Activated naive CD8-positive, alpha-beta T cell treated with anti-CD3 and anti-CD28 coated beads, Interleukin-2, amount 50 U/mL, for 24 hours (primary cell): ENCODE measurements at regions not wholly inside any gene's neighbourhood (a gene's known extent, or its start where the extent isn't known, plus 50 kb on each side); places are given as distances from the start of the nearest gene placed in this dataset.
"Not testable (repeated sequence)": the region's sequence is repeated elsewhere in the genome, so short reads cannot be mapped to it uniquely, and the experiment has no call there.

Experiments used
- ATAC-seq: fragments of 150-1000 bp; cut with Tn5 transposase; one replicate; pipeline ENCODE4 v1.10.0; 2021
- DNase-seq: peaks from one replicate; pipeline ENCODE4 v3.0.0; 2021
- H3K27ac Mint-ChIP-seq: one replicate; pipeline ENCODE4 v1.8.0; 2021; ENCODE audit warnings: mild to moderate bottlenecking, mixed read lengths
- H3K27me3 Mint-ChIP-seq: one replicate; pipeline ENCODE4 v1.8.0; 2021; ENCODE audit warnings: mixed read lengths
- H3K36me3 Mint-ChIP-seq: one replicate; pipeline ENCODE4 v1.8.0; 2021; ENCODE audit warnings: low read depth, mixed read lengths
- H3K4me1 Mint-ChIP-seq: one replicate; pipeline ENCODE4 v1.8.0; 2021; ENCODE audit warnings: mixed read lengths
- H3K4me3 Mint-ChIP-seq: one replicate; pipeline ENCODE4 v1.8.0; 2021; ENCODE audit warnings: mild to moderate bottlenecking, moderate library complexity, mixed read lengths
- H3K9me3 Mint-ChIP-seq: one replicate; pipeline ENCODE4 v1.8.0; 2021; ENCODE audit warnings: mixed read lengths

GRCh38 chr7:35891004-35891830 lies 90.4 kb downstream of the SEPTIN7 start:
- DNase-seq (no peak), ATAC-seq (no peak)
- H3K9me3 Mint-ChIP-seq, result no peaks in the 10 kb centered on the region
- peak overlapping the region; percentile 59 for H3K27ac Mint-ChIP-seq
- H3K27me3 Mint-ChIP-seq, result no peaks in the 10 kb centered on the region
- no peak overlapping the region for H3K4me3 Mint-ChIP-seq
- H3K4me1 Mint-ChIP-seq, result peaks cover 35% of the 10 kb centered on the region
- H3K36me3 Mint-ChIP-seq, result peaks cover 39% of the 10 kb centered on the region

GRCh38 chr7:35893649-35894048 lies 92.8 kb downstream of the SEPTIN7 start:
- Mint-ChIP-seq H3K27ac (no peak overlapping the region), H3K36me3 (peaks cover 38% of the 10 kb centered on the region), H3K4me3 (no peak overlapping the region), H3K4me1 (peaks cover 41% of the 10 kb centered on the region), H3K27me3 (no peaks in the 10 kb centered on the region), H3K9me3 (no peaks in the 10 kb centered on the region)
- DNase-seq (no peak), ATAC-seq (no peak)

GRCh38 chr7:35894721-35895120 lies 93.9 kb downstream of the SEPTIN7 start:
- Mint-ChIP-seq H3K4me3 (no peak overlapping the region), H3K4me1 (peaks cover 35% of the 10 kb centered on the region), H3K9me3 (no peaks in the 10 kb centered on the region), H3K36me3 (peaks cover 31% of the 10 kb centered on the region), H3K27ac (no peak overlapping the region), H3K27me3 (no peaks in the 10 kb centered on the region)
- ATAC-seq (no peak), DNase-seq (no peak)

GRCh38 chr7:35900651-35901050 lies 99.8 kb downstream of the SEPTIN7 start:
- no peak overlapping the region for H3K27ac Mint-ChIP-seq
- peaks cover 22% of the 10 kb centered on the region for H3K36me3 Mint-ChIP-seq
- H3K4me3 Mint-ChIP-seq, result no peak overlapping the region
- no peaks in the 10 kb centered on the region for H3K9me3 Mint-ChIP-seq
- DNase-seq (no peak), ATAC-seq (no peak)
- H3K4me1 Mint-ChIP-seq, result peaks cover 9% of the 10 kb centered on the region
- H3K27me3 Mint-ChIP-seq, result no peaks in the 10 kb centered on the region

GRCh38 chr7:35905555-35905954 lies 104.7 kb downstream of the SEPTIN7 start:
- no peaks in the 10 kb centered on the region for H3K9me3 Mint-ChIP-seq
- H3K4me3 Mint-ChIP-seq, result no peak overlapping the region
- DNase-seq (no peak), ATAC-seq (no peak)
- no peaks in the 10 kb centered on the region for H3K27me3 Mint-ChIP-seq
- H3K4me1 Mint-ChIP-seq, result peaks cover 10% of the 10 kb centered on the region
- peak overlapping the region; percentile 9 for H3K27ac Mint-ChIP-seq
- H3K36me3 Mint-ChIP-seq, result peaks cover 13% of the 10 kb centered on the region

GRCh38 chr7:35906191-35906908 lies 105.5 kb downstream of the SEPTIN7 start:
- DNase-seq (peak; percentile 55), ATAC-seq (peak; percentile 80)
- peak overlapping the region; percentile 47 for H3K27ac Mint-ChIP-seq
- peaks cover 10% of the 10 kb centered on the region for H3K4me1 Mint-ChIP-seq
- no peaks in the 10 kb centered on the region for H3K27me3 Mint-ChIP-seq
- no peaks in the 10 kb centered on the region for H3K9me3 Mint-ChIP-seq
- H3K4me3 Mint-ChIP-seq, result no peak overlapping the region
- peaks cover 13% of the 10 kb centered on the region for H3K36me3 Mint-ChIP-seq

- Mint-ChIP-seq H3K36me3 (peaks cover 18% of the 10 kb centered on the region), H3K4me1 (peaks cover 10% of the 10 kb centered on the region), H3K27me3 (no peaks in the 10 kb centered on the region), H3K27ac (no peak overlapping the region), H3K4me3 (no peak overlapping the region), H3K9me3 (no peaks in the 10 kb centered on the region)
- no peak for DNase-seq
- no peak for ATAC-seq
These were observed 107.7 kb downstream of the SEPTIN7 start for GRCh38 chr7:35908331-35909216.

- no peak for DNase-seq
- no peak overlapping the region for H3K27ac Mint-ChIP-seq
These were observed 109.1 kb downstream of the SEPTIN7 start for GRCh38 chr7:35909870-35910357.

GRCh38 chr7:35910621-35911020 lies 109.8 kb downstream of the SEPTIN7 start:
- not testable (repeated sequence) for H3K9me3 Mint-ChIP-seq, H3K27ac Mint-ChIP-seq, ATAC-seq, H3K4me3 Mint-ChIP-seq, DNase-seq, H3K4me1 Mint-ChIP-seq, H3K27me3 Mint-ChIP-seq
- peaks cover 11% of the 10 kb centered on the region for H3K36me3 Mint-ChIP-seq

More at GRCh38 chr7:35909870-35910357, 109.1 kb downstream of the SEPTIN7 start:
- Mint-ChIP-seq H3K27me3 (no peaks in the 10 kb centered on the region), H3K36me3 (peaks cover 13% of the 10 kb centered on the region), H3K4me3 (no peak overlapping the region), H3K9me3 (no peaks in the 10 kb centered on the region), H3K4me1 (peaks cover 10% of the 10 kb centered on the region)
- ATAC-seq, result no peak

GRCh38 chr7:35913350-35913749 lies 112.5 kb downstream of the SEPTIN7 start:
- not testable (repeated sequence) for H3K27ac Mint-ChIP-seq, H3K4me3 Mint-ChIP-seq, H3K36me3 Mint-ChIP-seq, ATAC-seq, H3K4me1 Mint-ChIP-seq, H3K9me3 Mint-ChIP-seq, H3K27me3 Mint-ChIP-seq, DNase-seq

GRCh38 chr7:35914214-35914613 lies 113.4 kb downstream of the SEPTIN7 start:
- H3K9me3 Mint-ChIP-seq, H3K4me3 Mint-ChIP-seq, H3K27me3 Mint-ChIP-seq, H3K4me1 Mint-ChIP-seq, H3K27ac Mint-ChIP-seq, DNase-seq, ATAC-seq: not testable (repeated sequence)
- peaks cover 11% of the 10 kb centered on the region for H3K36me3 Mint-ChIP-seq

GRCh38 chr7:35915247-35915955 lies 114.5 kb downstream of the SEPTIN7 start:
- H3K27ac Mint-ChIP-seq, H3K9me3 Mint-ChIP-seq, H3K4me1 Mint-ChIP-seq, DNase-seq, ATAC-seq, H3K4me3 Mint-ChIP-seq, H3K27me3 Mint-ChIP-seq: not testable (repeated sequence)
- H3K36me3 Mint-ChIP-seq, result peaks cover 11% of the 10 kb centered on the region

GRCh38 chr7:35918217-35918616 lies 117.4 kb downstream of the SEPTIN7 start:
- H3K27me3 Mint-ChIP-seq, DNase-seq, H3K36me3 Mint-ChIP-seq, H3K4me3 Mint-ChIP-seq, ATAC-seq, H3K27ac Mint-ChIP-seq, H3K9me3 Mint-ChIP-seq, H3K4me1 Mint-ChIP-seq: not testable (repeated sequence)

- not testable (repeated sequence) for DNase-seq, H3K4me1 Mint-ChIP-seq, H3K4me3 Mint-ChIP-seq, H3K27ac Mint-ChIP-seq, ATAC-seq, H3K36me3 Mint-ChIP-seq, H3K9me3 Mint-ChIP-seq, H3K27me3 Mint-ChIP-seq
These were observed 118.8 kb downstream of the SEPTIN7 start for GRCh38 chr7:35919607-35920006.
